Neural crest cell (in vitro differentiated cells): ENCODE measurements at regions not wholly inside any gene's neighbourhood (a gene's known extent, or its start where the extent isn't known, plus 50 kb on each side); places are given as distances from the start of the nearest gene placed in this dataset.

ENCODE experiments used
- DNase-seq: peaks from one replicate; pipeline ENCODE4 v3.0.0; 2021; ENCODE audit warnings: low read depth, mixed read lengths, low spot score
- H3K27ac Mint-ChIP-seq: one replicate; pipeline ENCODE4 v1.8.0; 2021; ENCODE audit warnings: mild to moderate bottlenecking, mixed read lengths; ENCODE audit not compliant: unreplicated experiment
- H3K27me3 Mint-ChIP-seq: 2 replicates; pipeline ENCODE4 v1.8.0; 2021; ENCODE audit warnings: low read depth, mild to moderate bottlenecking, mixed read lengths
- H3K36me3 Mint-ChIP-seq: 2 replicates; pipeline ENCODE4 v1.8.0; 2021; ENCODE audit warnings: low read depth, mild to moderate bottlenecking, mixed read lengths
- H3K4me1 Mint-ChIP-seq: 2 replicates; pipeline ENCODE4 v1.8.0; 2021; ENCODE audit warnings: mixed read lengths
- H3K4me3 Mint-ChIP-seq: one replicate; pipeline ENCODE4 v1.8.0; 2021; ENCODE audit warnings: mild to moderate bottlenecking, mixed read lengths
- H3K9me3 Mint-ChIP-seq: 2 replicates; pipeline ENCODE4 v1.8.0; 2021; ENCODE audit warnings: mixed read lengths
- TF ChIP-seq, protein P1 (sequence below): fragments of 200-600 bp; sonication (generic); conservative IDR thresholded peaks from 2 replicates; pipeline ENCODE4 v1.5.0; 2021; ENCODE audit warnings: antibody characterized with exemption, mild to moderate bottlenecking

DNA sequence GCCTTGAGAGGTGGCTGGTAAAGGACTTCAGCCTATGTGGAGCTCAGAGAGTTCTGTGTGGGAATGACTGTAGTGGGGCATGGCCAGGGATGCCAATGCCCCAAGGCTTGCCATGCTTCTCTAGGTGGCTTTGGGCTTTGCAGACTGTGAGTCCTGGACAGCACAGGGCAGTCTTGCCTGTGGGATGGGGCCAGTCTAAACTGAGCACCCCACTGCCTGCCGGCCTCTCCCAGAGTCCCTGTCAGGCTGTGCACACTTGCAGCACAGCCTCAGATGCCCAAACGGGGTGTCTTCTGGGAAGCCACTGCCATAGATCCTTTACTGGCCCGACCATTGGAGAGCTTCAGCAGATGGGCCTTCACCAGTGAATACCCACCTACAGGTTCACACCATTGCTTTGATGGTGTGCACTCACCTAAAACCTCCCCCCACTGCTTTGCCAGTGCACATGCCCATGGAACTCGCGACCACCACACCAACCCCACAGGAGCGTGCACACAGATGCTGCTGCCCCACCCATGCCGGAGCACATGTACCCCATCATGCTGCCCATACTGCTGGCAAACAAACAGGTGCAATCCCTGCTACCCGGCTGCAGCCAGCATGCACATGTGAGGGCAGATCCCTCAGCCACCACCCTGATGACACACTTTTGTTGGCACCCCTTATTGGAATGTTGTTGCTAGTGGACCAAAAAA is 97.3 kb upstream of the CNKSR2 start:
- DNase-seq: no peak
- Mint-ChIP-seq H3K4me1 (no peaks in the 10 kb centered on the region), H3K36me3 (no peaks in the 10 kb centered on the region), H3K4me3 (no peak overlapping the region), H3K9me3 (peaks cover 8% of the 10 kb centered on the region), H3K27me3 (no peaks in the 10 kb centered on the region), H3K27ac (no peak overlapping the region)
- TF ChIP-seq, protein P1, sequence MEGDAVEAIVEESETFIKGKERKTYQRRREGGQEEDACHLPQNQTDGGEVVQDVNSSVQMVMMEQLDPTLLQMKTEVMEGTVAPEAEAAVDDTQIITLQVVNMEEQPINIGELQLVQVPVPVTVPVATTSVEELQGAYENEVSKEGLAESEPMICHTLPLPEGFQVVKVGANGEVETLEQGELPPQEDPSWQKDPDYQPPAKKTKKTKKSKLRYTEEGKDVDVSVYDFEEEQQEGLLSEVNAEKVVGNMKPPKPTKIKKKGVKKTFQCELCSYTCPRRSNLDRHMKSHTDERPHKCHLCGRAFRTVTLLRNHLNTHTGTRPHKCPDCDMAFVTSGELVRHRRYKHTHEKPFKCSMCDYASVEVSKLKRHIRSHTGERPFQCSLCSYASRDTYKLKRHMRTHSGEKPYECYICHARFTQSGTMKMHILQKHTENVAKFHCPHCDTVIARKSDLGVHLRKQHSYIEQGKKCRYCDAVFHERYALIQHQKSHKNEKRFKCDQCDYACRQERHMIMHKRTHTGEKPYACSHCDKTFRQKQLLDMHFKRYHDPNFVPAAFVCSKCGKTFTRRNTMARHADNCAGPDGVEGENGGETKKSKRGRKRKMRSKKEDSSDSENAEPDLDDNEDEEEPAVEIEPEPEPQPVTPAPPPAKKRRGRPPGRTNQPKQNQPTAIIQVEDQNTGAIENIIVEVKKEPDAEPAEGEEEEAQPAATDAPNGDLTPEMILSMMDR: no peak

DNA sequence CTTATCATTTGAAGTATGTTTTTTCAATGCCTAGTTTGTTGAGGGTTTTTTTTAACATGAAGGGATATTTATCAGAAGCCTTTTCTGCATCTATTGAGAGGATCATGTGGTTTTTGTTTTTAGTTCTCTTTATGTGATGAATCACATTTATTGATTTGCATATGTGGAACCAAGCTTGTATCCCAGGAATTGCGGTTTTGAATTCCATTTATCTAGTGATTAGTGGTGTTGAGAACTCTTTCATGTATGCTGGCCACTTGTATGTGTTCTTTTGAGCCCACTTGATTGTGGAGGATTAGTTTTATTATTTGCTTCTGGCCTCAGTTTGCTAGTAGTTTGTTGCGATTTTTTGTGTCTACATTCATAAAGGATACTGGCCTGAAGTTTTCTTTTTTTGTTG is 85.0 kb upstream of the CNKSR2 start:
- TF ChIP-seq, protein P1: no peak
- peaks cover 6% of the 10 kb centered on the region for H3K4me1 Mint-ChIP-seq
- H3K4me3 Mint-ChIP-seq: no peak overlapping the region
- DNase-seq: no peak
- peaks cover 2% of the 10 kb centered on the region for H3K9me3 Mint-ChIP-seq
- H3K36me3 Mint-ChIP-seq: no peaks in the 10 kb centered on the region
- H3K27ac Mint-ChIP-seq: no peak overlapping the region
- no peaks in the 10 kb centered on the region for H3K27me3 Mint-ChIP-seq

DNA sequence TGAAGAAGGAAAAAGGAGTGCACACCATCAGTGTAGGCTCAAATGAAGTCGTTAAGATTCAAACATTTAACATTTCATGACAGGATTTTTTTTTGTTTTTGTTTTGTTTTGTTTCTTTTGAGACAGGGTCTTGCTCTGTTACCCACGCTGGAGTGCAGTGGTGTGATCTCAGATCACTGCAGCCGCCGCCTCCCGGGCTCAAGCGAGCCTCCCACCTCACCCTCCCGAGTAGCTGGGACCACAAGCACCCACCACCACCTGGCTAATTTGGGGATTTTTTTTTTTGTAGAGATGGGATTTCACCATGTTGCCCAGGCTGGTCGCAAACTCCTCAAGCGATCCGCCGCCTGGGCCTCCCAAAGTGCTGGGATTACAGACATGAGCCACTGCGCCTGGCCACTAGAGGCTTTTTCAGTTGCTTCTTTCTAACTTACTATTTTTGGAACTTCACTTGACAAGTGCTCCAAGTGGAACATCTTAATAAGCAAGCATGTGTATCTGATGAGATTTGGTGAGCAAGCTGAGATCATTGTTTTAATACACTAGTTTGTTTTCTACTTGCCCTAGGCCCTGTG is 78.9 kb upstream of the CNKSR2 start:
- Mint-ChIP-seq H3K9me3 (peaks cover 2% of the 10 kb centered on the region), H3K36me3 (no peaks in the 10 kb centered on the region), H3K27me3 (no peaks in the 10 kb centered on the region), H3K4me1 (no peaks in the 10 kb centered on the region), H3K27ac (no peak overlapping the region), H3K4me3 (no peak overlapping the region)
- DNase-seq: no peak
- TF ChIP-seq, protein P1: no peak

DNA sequence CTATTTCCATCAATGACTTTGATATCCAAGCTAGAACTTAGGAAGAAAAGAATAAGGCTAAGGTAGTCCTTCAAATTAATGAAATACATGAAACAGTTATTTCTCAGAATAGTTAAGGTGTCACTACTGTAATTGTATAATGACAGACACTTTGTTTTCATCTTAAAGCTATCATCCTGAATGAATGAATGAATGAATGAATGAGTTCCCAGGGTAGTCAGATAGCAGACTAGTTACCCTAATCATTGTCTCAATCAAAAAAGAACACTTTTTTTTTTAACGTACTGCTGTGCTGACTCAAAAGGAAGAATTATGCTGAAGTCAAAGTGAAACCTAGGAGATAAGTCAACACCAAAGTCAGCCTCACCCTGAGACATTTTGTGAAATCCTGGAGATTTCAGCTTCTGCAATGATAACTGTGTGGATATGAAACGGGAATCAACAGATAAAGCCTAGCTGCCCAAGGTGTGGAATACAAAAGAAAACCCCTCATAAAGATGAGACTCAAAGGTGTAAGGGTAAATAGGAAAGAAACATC is 68.3 kb upstream of the CNKSR2 start:
- Mint-ChIP-seq H3K9me3 (no peaks in the 10 kb centered on the region), H3K4me1 (no peaks in the 10 kb centered on the region), H3K4me3 (no peak overlapping the region), H3K36me3 (no peaks in the 10 kb centered on the region), H3K27ac (no peak overlapping the region), H3K27me3 (no peaks in the 10 kb centered on the region)
- DNase-seq: no peak
- TF ChIP-seq, protein P1: no peak

DNA sequence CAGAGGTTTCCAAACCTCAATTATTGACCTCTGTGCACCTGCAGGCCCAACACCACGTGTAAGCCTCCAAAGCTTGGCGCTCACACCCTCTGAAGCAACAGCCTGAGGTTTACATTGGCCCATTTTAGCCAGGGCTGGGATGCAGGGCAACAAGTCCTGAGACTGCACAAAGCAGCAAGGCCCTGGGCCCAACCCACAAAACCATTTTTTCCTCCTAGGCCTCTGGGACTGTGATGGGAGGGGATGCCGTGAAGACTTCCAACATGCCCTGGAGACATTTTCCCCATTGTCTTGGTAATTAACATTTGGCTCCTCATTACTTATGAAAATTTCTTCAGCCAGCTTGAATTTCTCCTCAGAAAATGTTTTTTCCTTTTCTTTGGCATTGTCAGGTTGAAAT is 54.9 kb upstream of the CNKSR2 start:
- TF ChIP-seq, protein P1: no peak
- Mint-ChIP-seq H3K27me3 (no peaks in the 10 kb centered on the region), H3K4me1 (no peaks in the 10 kb centered on the region), H3K4me3 (no peak overlapping the region), H3K27ac (no peak overlapping the region), H3K36me3 (peaks cover 8% of the 10 kb centered on the region), H3K9me3 (peaks cover 6% of the 10 kb centered on the region)
- DNase-seq: no peak
